OCI-LY1 (cell line): ENCODE measurements at regions not wholly inside any gene's neighbourhood (a gene's known extent, or its start where the extent isn't known, plus 50 kb on each side); places are given as distances from the start of the nearest gene placed in this dataset.
A peak's percentile ranks its signal among the peaks of the same experiment; 100 is the strongest.
"Not testable (repeated sequence)": the region's sequence is repeated elsewhere in the genome, so short reads cannot be mapped to it uniquely, and the experiment has no call there.

ENCODE experiments used
- H2AFZ ChIP-seq: fragments of 200-600 bp; sonication (generic), shearing (Covaris generic); 2 replicates; pipeline ENCODE4 v1.6.0; 2014; ENCODE audit warnings: antibody characterized with exemption, mild to moderate bottlenecking, low read length
- H3F3A ChIP-seq: fragments of 200-600 bp; sonication (generic), shearing (Covaris generic); 2 replicates; pipeline ENCODE4 v1.6.0; 2014; ENCODE audit warnings: mild to moderate bottlenecking, antibody characterized with exemption, low read length, moderate library complexity; ENCODE audit not compliant: insufficient read depth
- H3K27ac ChIP-seq: fragments of 200-600 bp; sonication (generic); 2 replicates; pipeline ENCODE4 v1.5.1; 2014; ENCODE audit warnings: low read length, mixed run types, mild to moderate bottlenecking, low read depth; ENCODE audit not compliant: poor library complexity, severe bottlenecking
- H3K27me3 ChIP-seq: fragments of 200-600 bp; sonication (generic); 2 replicates; pipeline ENCODE4 v1.6.0; 2014; ENCODE audit warnings: antibody characterized with exemption, mild to moderate bottlenecking, low read length, moderate library complexity; ENCODE audit not compliant: insufficient read depth
- H3K36me3 ChIP-seq: fragments of 200-600 bp; sonication (generic); 2 replicates; pipeline ENCODE4 v1.6.1; 2014; ENCODE audit warnings: mild to moderate bottlenecking, antibody characterized with exemption, low read length, moderate library complexity, mixed read lengths; ENCODE audit not compliant: insufficient read depth
- H3K4me1 ChIP-seq: fragments of 200-600 bp; sonication (generic); 2 replicates; pipeline ENCODE4 v1.5.1; 2014; ENCODE audit warnings: mild to moderate bottlenecking, low read length, moderate library complexity; ENCODE audit not compliant: insufficient read depth, severe bottlenecking
- H3K4me2 ChIP-seq: fragments of 200-600 bp; sonication (generic), shearing (Covaris generic); 2 replicates; pipeline ENCODE4 v1.6.1; 2014; ENCODE audit warnings: low read length
- H3K4me3 ChIP-seq: fragments of 200-600 bp; sonication (generic); 2 replicates; pipeline ENCODE4 v1.5.1; 2014; ENCODE audit warnings: low read length, low read depth, mild to moderate bottlenecking, mixed read lengths; ENCODE audit not compliant: poor library complexity, severe bottlenecking
- H3K79me2 ChIP-seq: fragments of 200-600 bp; shearing (Covaris generic); 2 replicates; pipeline ENCODE4 v1.6.1; 2016; ENCODE audit warnings: mixed run types, low read length, mixed read lengths; ENCODE audit not compliant: insufficient read depth
- H3K9ac ChIP-seq: fragments of 200-600 bp; sonication (generic), shearing (Covaris generic); 2 replicates; pipeline ENCODE4 v1.6.1; 2014; ENCODE audit warnings: mild to moderate bottlenecking, low read length, mixed read lengths
- H3K9me2 ChIP-seq: fragments of 200-600 bp; sonication (generic), shearing (Covaris generic); 2 replicates; pipeline ENCODE4 v1.6.1; 2014; ENCODE audit warnings: low read depth, mild to moderate bottlenecking, low read length, mixed read lengths
- H3K9me3 ChIP-seq: fragments of 200-600 bp; shearing (Covaris generic); 2 replicates; pipeline ENCODE4 v1.6.1; 2014; ENCODE audit warnings: low read length, mixed read lengths
- H4K20me1 ChIP-seq: fragments of 200-600 bp; sonication (generic), shearing (Covaris generic); 2 replicates; pipeline ENCODE4 v1.6.0; 2016; ENCODE audit warnings: mild to moderate bottlenecking, low read length; ENCODE audit not compliant: insufficient read depth
- EZH2 ChIP-seq: fragments of 200-600 bp; sonication (generic), shearing (Covaris generic); IDR thresholded peaks from 2 replicates; pipeline ENCODE4 v1.8.0; 2017; ENCODE audit warnings: borderline replicate concordance, mixed run types, mild to moderate bottlenecking, antibody characterized with exemption, low read length, moderate library complexity, mixed read lengths
- TF ChIP-seq, protein P1 (sequence below): fragments of 200-600 bp; sonication (generic), shearing (Covaris generic); IDR thresholded peaks from 2 replicates; pipeline ENCODE4 v1.5.1; 2017; ENCODE audit warnings: mild to moderate bottlenecking, antibody characterized with exemption, low read length, moderate library complexity, mixed read lengths

DNA sequence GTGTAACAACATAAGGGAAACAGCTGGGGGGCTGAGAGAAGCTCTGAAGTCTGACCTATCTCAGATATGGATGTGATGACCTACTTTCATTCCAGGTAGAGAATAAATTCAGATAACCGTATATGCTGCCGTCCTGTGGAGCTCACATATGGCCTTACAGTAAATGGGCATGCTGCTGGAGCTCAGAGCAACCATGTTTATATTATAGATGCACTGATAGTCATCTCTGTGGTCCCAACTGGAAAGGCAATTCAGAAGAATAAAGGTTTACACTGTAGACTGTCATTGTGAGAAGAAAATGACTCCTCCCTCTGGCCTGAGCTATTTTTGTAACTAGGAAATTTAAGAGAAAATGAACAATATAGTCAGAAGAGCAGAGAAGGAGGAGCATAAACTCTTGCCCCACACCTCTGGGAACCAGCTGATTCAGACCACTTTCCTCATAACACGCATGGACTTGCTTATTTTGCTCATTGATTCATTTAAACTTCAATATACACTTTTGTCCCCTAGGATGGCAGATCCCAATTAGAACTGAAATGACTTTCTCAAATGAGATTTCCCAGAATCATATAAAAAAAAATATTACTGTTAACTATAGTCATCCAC lies 69.9 kb upstream of the NXPH1 start:
- Histone ChIP-seq H3K79me2 (no peaks in the 10 kb centered on the region), H3K27ac (no peak overlapping the region), H3K27me3 (no peaks in the 10 kb centered on the region), H2AFZ (no peak overlapping the region), H3K9me3 (no peaks in the 10 kb centered on the region), H3F3A (no peaks in the 10 kb centered on the region), H3K4me1 (no peaks in the 10 kb centered on the region), H3K9me2 (no peaks in the 10 kb centered on the region), H3K4me2 (no peak overlapping the region), H3K36me3 (no peaks in the 10 kb centered on the region), H4K20me1 (no peaks in the 10 kb centered on the region), H3K9ac (no peak overlapping the region), H3K4me3 (no peak overlapping the region)
- TF ChIP-seq EZH2, result no peak
- TF ChIP-seq, protein P1, sequence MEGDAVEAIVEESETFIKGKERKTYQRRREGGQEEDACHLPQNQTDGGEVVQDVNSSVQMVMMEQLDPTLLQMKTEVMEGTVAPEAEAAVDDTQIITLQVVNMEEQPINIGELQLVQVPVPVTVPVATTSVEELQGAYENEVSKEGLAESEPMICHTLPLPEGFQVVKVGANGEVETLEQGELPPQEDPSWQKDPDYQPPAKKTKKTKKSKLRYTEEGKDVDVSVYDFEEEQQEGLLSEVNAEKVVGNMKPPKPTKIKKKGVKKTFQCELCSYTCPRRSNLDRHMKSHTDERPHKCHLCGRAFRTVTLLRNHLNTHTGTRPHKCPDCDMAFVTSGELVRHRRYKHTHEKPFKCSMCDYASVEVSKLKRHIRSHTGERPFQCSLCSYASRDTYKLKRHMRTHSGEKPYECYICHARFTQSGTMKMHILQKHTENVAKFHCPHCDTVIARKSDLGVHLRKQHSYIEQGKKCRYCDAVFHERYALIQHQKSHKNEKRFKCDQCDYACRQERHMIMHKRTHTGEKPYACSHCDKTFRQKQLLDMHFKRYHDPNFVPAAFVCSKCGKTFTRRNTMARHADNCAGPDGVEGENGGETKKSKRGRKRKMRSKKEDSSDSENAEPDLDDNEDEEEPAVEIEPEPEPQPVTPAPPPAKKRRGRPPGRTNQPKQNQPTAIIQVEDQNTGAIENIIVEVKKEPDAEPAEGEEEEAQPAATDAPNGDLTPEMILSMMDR, result no peak

DNA sequence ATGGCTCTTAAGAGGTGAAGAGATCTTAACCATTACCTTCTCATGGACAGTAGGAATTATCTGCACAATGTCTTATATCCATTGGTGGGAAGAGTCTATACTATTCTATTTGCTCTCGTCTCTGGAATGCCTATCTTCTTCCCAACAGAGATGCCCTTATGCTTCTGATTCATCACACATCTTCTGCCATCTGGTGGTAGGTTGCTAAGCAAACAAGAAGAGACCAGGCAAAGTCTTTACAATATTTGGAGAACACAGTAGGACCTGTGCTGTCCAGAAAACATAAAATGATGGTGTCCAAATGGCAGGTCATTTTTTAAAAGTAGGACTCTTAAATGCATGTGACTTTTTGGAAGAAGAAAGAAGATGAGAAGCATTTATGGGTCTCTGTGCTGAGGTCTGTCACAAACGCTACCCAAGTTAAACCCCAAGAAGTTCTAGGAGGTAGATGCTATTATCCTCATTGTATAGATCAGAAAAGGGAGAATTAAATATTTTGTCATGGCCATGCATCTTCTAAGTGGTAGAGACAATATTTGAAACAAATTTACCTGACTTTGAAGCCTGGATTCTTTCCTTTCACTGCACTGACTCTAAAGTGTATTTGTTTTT lies 67.8 kb upstream of the NXPH1 start:
- H3K9me3 ChIP-seq, result no peaks in the 10 kb centered on the region
- TF ChIP-seq, protein P1, result peak; percentile 59; the same call in 1 of the 2 replicates
- no peak for TF ChIP-seq EZH2

DNA sequence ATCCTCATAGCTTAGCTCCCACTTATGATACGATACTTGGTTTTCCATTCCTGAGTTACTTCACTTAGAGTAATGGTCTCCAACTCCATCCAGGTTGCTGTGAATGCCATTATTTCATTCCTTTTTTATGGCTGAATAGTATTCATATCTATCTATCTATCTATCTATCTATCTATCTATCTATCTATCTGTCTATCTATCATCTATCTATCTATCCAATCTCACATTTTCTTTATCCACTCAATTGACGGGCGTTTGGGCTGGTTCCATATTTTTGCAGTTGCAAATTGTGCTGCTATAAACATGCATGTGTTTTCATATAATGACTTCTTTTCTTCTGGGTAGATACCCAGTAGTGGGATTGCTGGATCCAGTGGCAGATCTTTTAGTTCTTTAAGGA lies 65.4 kb upstream of the NXPH1 start:
- not testable (repeated sequence) for H3K9ac ChIP-seq, H3K9me3 ChIP-seq, H3K36me3 ChIP-seq, H3K27me3 ChIP-seq, H3K4me3 ChIP-seq, H3K79me2 ChIP-seq, H3K4me1 ChIP-seq, H3K27ac ChIP-seq, H3K4me2 ChIP-seq, H2AFZ ChIP-seq, H4K20me1 ChIP-seq, H3F3A ChIP-seq, H3K9me2 ChIP-seq

More for the DNA sequence above, 67.8 kb upstream of the NXPH1 start:
- Histone ChIP-seq H3K79me2 (no peaks in the 10 kb centered on the region), H3K4me2 (no peak overlapping the region), H3K4me1 (no peaks in the 10 kb centered on the region), H2AFZ (no peak overlapping the region; the same call in 1 of the 2 replicates), H3K27me3 (no peaks in the 10 kb centered on the region), H4K20me1 (no peaks in the 10 kb centered on the region), H3K9me2 (no peaks in the 10 kb centered on the region), H3K9ac (no peak overlapping the region), H3K4me3 (no peak overlapping the region), H3K36me3 (no peaks in the 10 kb centered on the region), H3K27ac (no peak overlapping the region), H3F3A (no peaks in the 10 kb centered on the region)

DNA sequence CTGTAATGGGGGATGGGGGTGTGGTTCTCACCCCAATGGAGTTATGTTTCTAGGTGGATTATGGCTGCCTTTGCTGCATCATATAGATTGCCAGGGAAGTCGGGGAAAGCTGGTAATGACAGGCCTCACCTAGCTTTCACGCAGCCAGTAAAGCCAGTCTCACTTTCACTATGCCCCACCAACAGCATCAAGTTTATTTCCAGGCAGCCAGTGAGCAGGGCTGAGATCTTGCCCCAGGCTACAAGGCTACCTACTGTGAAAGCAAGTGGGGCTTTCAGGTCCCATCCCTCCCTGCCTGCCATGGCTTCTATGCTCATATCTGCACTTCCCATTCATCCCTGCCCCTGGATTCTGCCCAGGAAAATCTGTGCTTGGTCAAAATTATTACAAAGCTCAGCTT lies 61.7 kb upstream of the NXPH1 start:
- Histone ChIP-seq H4K20me1 (no peaks in the 10 kb centered on the region), H3K9me3 (no peaks in the 10 kb centered on the region), H3K4me1 (no peaks in the 10 kb centered on the region), H3K79me2 (no peaks in the 10 kb centered on the region), H2AFZ (no peak overlapping the region), H3K9ac (no peak overlapping the region), H3F3A (no peaks in the 10 kb centered on the region), H3K4me2 (no peak overlapping the region), H3K4me3 (no peak overlapping the region), H3K27me3 (no peaks in the 10 kb centered on the region), H3K36me3 (no peaks in the 10 kb centered on the region), H3K27ac (no peak overlapping the region), H3K9me2 (no peaks in the 10 kb centered on the region)
- TF ChIP-seq, protein P1, result no peak
- no peak for TF ChIP-seq EZH2
